Activated CD4-positive, alpha-beta memory T cell treated with anti-CD3 and anti-CD28 coated beads, Interleukin-2, amount 10 ng/mL, durations not matched to agents 7 days and 5 days (primary cell): ENCODE measurements at regions not wholly inside any gene's neighbourhood (a gene's known extent, or its start where the extent isn't known, plus 50 kb on each side); places are given as distances from the start of the nearest gene placed in this dataset.

ENCODE experiments used
- CTCF ChIA-PET: fragments of 350-600 bp; sonication (Branson Sonifier 250); formaldehyde crosslinking; loops from one replicate; lab custom pipeline; 2021; ENCODE audit warnings: antibody characterized with exemption, inconsistent platforms; lab: Charles Lee
- POLR2A ChIA-PET: fragments of 350-600 bp; sonication (Branson Sonifier 250); formaldehyde crosslinking; loops from one replicate; lab custom pipeline; 2021; ENCODE audit warnings: antibody characterized with exemption; lab: Charles Lee
- DNase-seq: peaks from one replicate; pipeline ENCODE4 v3.0.0-alpha.2; 2020
- H3K27ac Mint-ChIP-seq: one replicate; pipeline ENCODE4 v1.8.0; 2021; ENCODE audit warnings: mild to moderate bottlenecking, mixed read lengths
- H3K27me3 Mint-ChIP-seq: one replicate; pipeline ENCODE4 v1.8.0; 2021; ENCODE audit warnings: mixed read lengths
- H3K36me3 Mint-ChIP-seq: one replicate; pipeline ENCODE4 v1.8.0; 2021; ENCODE audit warnings: low read depth, mixed read lengths
- H3K4me1 Mint-ChIP-seq: one replicate; pipeline ENCODE4 v1.8.0; 2021; ENCODE audit warnings: mixed read lengths
- H3K4me3 Mint-ChIP-seq: one replicate; pipeline ENCODE4 v1.8.0; 2021; ENCODE audit warnings: mild to moderate bottlenecking, mixed read lengths
- H3K9me3 Mint-ChIP-seq: one replicate; pipeline ENCODE4 v1.8.0; 2021; ENCODE audit warnings: mixed read lengths

GRCh38 chr11:33564856-33565453, 135.7 kb downstream of the C11orf91 start:
- H3K27ac Mint-ChIP-seq = no peak overlapping the region
- POLR2A ChIA-PET = no interaction called here
- H3K9me3 Mint-ChIP-seq = no peaks in the 10 kb centered on the region
- no peak overlapping the region for H3K4me3 Mint-ChIP-seq
- no peak for DNase-seq
- CTCF ChIA-PET = no interaction called here
- H3K36me3 Mint-ChIP-seq = no peaks in the 10 kb centered on the region
- H3K27me3 Mint-ChIP-seq = peaks cover 13% of the 10 kb centered on the region
- H3K4me1 Mint-ChIP-seq = no peaks in the 10 kb centered on the region

GRCh38 chr11:33560729-33561128, 139.9 kb downstream of the C11orf91 start:
- Mint-ChIP-seq H3K36me3 (no peaks in the 10 kb centered on the region), H3K4me1 (peaks cover 4% of the 10 kb centered on the region), H3K27ac (no peak overlapping the region), H3K9me3 (no peaks in the 10 kb centered on the region), H3K27me3 (peaks cover 17% of the 10 kb centered on the region), H3K4me3 (no peak overlapping the region)
- no peak for DNase-seq
- POLR2A ChIA-PET = no interaction called here
- CTCF ChIA-PET = interaction anchor here (0.5 kb wide), 1 partner anchor 1185 kb away, joined by 3 read pairs; no protein-coding TSS in a partner anchor

- Mint-ChIP-seq H3K9me3 (no peaks in the 10 kb centered on the region), H3K27ac (no peak overlapping the region), H3K4me3 (no peak overlapping the region), H3K4me1 (peaks cover 4% of the 10 kb centered on the region), H3K27me3 (peaks cover 12% of the 10 kb centered on the region), H3K36me3 (no peaks in the 10 kb centered on the region)
- POLR2A ChIA-PET = no interaction called here
- CTCF ChIA-PET = no interaction called here
- DNase-seq = no peak
These were observed 141.1 kb downstream of the C11orf91 start for GRCh38 chr11:33559567-33559966.

GRCh38 chr11:33558097-33558496, 142.5 kb downstream of the C11orf91 start:
- H3K27ac Mint-ChIP-seq = no peak overlapping the region
- ChIA-PET CTCF (no interaction called here), POLR2A (no interaction called here)
- peaks cover 12% of the 10 kb centered on the region for H3K27me3 Mint-ChIP-seq
- H3K36me3 Mint-ChIP-seq = no peaks in the 10 kb centered on the region
- H3K4me3 Mint-ChIP-seq = no peak overlapping the region
- H3K9me3 Mint-ChIP-seq = no peaks in the 10 kb centered on the region
- peaks cover 4% of the 10 kb centered on the region for H3K4me1 Mint-ChIP-seq
- no peak for DNase-seq

GRCh38 chr11:33557201-33557600, 143.4 kb downstream of the C11orf91 start:
- Mint-ChIP-seq H3K36me3 (no peaks in the 10 kb centered on the region), H3K9me3 (no peaks in the 10 kb centered on the region)
- CTCF ChIA-PET = no interaction called here

GRCh38 chr11:33554219-33554618, 146.4 kb downstream of the C11orf91 start:
- POLR2A ChIA-PET = no interaction called here
- DNase-seq = no peak
- CTCF ChIA-PET = no interaction called here
- H3K4me3 Mint-ChIP-seq = no peak overlapping the region
- H3K4me1 Mint-ChIP-seq = peaks cover 4% of the 10 kb centered on the region
- no peaks in the 10 kb centered on the region for H3K36me3 Mint-ChIP-seq
- H3K27ac Mint-ChIP-seq = no peak overlapping the region
- H3K27me3 Mint-ChIP-seq = peaks cover 27% of the 10 kb centered on the region
- no peaks in the 10 kb centered on the region for H3K9me3 Mint-ChIP-seq

More at GRCh38 chr11:33557201-33557600, 143.4 kb downstream of the C11orf91 start:
- H3K27me3 Mint-ChIP-seq = peaks cover 15% of the 10 kb centered on the region
- no peak for DNase-seq
- H3K4me1 Mint-ChIP-seq = peaks cover 4% of the 10 kb centered on the region
- no peak overlapping the region for H3K4me3 Mint-ChIP-seq
- POLR2A ChIA-PET = no interaction called here
- no peak overlapping the region for H3K27ac Mint-ChIP-seq

GRCh38 chr11:33553486-33553885, 147.1 kb downstream of the C11orf91 start:
- Mint-ChIP-seq H3K36me3 (no peaks in the 10 kb centered on the region), H3K27me3 (peaks cover 32% of the 10 kb centered on the region), H3K4me3 (no peak overlapping the region), H3K9me3 (no peaks in the 10 kb centered on the region), H3K27ac (no peak overlapping the region), H3K4me1 (peaks cover 4% of the 10 kb centered on the region)
- ChIA-PET POLR2A (no interaction called here), CTCF (no interaction called here)
- no peak for DNase-seq

- Mint-ChIP-seq H3K36me3 (no peaks in the 10 kb centered on the region), H3K27me3 (peaks cover 35% of the 10 kb centered on the region), H3K4me1 (peaks cover 4% of the 10 kb centered on the region), H3K27ac (no peak overlapping the region), H3K9me3 (no peaks in the 10 kb centered on the region), H3K4me3 (no peak overlapping the region)
- no peak for DNase-seq
- ChIA-PET POLR2A (no interaction called here), CTCF (no interaction called here)
These were observed 147.9 kb downstream of the C11orf91 start for GRCh38 chr11:33552756-33553155.

GRCh38 chr11:33551051-33551450, 149.6 kb downstream of the C11orf91 start:
- POLR2A ChIA-PET = no interaction called here
- no peaks in the 10 kb centered on the region for H3K36me3 Mint-ChIP-seq
- no peak overlapping the region for H3K4me3 Mint-ChIP-seq
- CTCF ChIA-PET = no interaction called here
- H3K27ac Mint-ChIP-seq = no peak overlapping the region
- H3K9me3 Mint-ChIP-seq = no peaks in the 10 kb centered on the region
- DNase-seq = no peak
- peaks cover 43% of the 10 kb centered on the region for H3K27me3 Mint-ChIP-seq
- no peaks in the 10 kb centered on the region for H3K4me1 Mint-ChIP-seq

- Mint-ChIP-seq H3K27ac (no peak overlapping the region), H3K36me3 (no peaks in the 10 kb centered on the region), H3K27me3 (peaks cover 46% of the 10 kb centered on the region), H3K4me3 (no peak overlapping the region), H3K4me1 (no peaks in the 10 kb centered on the region), H3K9me3 (no peaks in the 10 kb centered on the region)
- ChIA-PET CTCF (no interaction called here), POLR2A (no interaction called here)
- no peak for DNase-seq
These were observed 151.1 kb downstream of the C11orf91 start for GRCh38 chr11:33549483-33549882.

- CTCF ChIA-PET = no interaction called here
- H3K27ac Mint-ChIP-seq = no peak overlapping the region
- H3K27me3 Mint-ChIP-seq = peaks cover 46% of the 10 kb centered on the region
- POLR2A ChIA-PET = no interaction called here
- no peak for DNase-seq
- peaks cover 15% of the 10 kb centered on the region for H3K4me1 Mint-ChIP-seq
- no peaks in the 10 kb centered on the region for H3K9me3 Mint-ChIP-seq
- no peak overlapping the region for H3K4me3 Mint-ChIP-seq
- no peaks in the 10 kb centered on the region for H3K36me3 Mint-ChIP-seq
These were observed 154.7 kb downstream of the C11orf91 start for GRCh38 chr11:33545931-33546330.

- CTCF ChIA-PET = interaction anchor here (2.7 kb wide), 1 partner anchor 198 kb away, joined by 14 read pairs; no protein-coding TSS in a partner anchor
- Mint-ChIP-seq H3K27me3 (peaks cover 46% of the 10 kb centered on the region), H3K36me3 (no peaks in the 10 kb centered on the region), H3K27ac (no peak overlapping the region), H3K4me3 (no peak overlapping the region), H3K9me3 (no peaks in the 10 kb centered on the region), H3K4me1 (peaks cover 25% of the 10 kb centered on the region)
- no peak for DNase-seq
- POLR2A ChIA-PET = no interaction called here
These were observed 155.8 kb downstream of the C11orf91 start for GRCh38 chr11:33544593-33545373.

GRCh38 chr11:33543823-33544222, 156.8 kb downstream of the C11orf91 start:
- ChIA-PET CTCF (interaction anchor here (2.7 kb wide), 1 partner anchor 199 kb away, joined by 14 read pairs; no protein-coding TSS in a partner anchor), POLR2A (no interaction called here)
- no peak for DNase-seq
- Mint-ChIP-seq H3K27ac (no peak overlapping the region), H3K9me3 (no peaks in the 10 kb centered on the region), H3K36me3 (no peaks in the 10 kb centered on the region), H3K4me3 (no peak overlapping the region), H3K27me3 (peaks cover 44% of the 10 kb centered on the region), H3K4me1 (peaks cover 30% of the 10 kb centered on the region)
